BJ (cell line): ENCODE measurements at regions not wholly inside any gene's neighbourhood (a gene's known extent, or its start where the extent isn't known, plus 50 kb on each side); places are given as distances from the start of the nearest gene placed in this dataset.

Experiments used
- CTCF ChIA-PET: fragments of 350-600 bp; formaldehyde crosslinking; extraction: SDS; loops from one replicate; lab custom pipeline; 2021; ENCODE audit warnings: antibody characterized with exemption, inconsistent platforms; lab: Yijun Ruan, JAX
- POLR2A ChIA-PET: fragments of 300-600 bp; sonication (Branson Sonifier 250); formaldehyde crosslinking; extraction: SDS; loops from one replicate; lab custom pipeline; 2021; ENCODE audit warnings: antibody characterized with exemption; lab: Charles Lee
- DNase-seq: peaks from one replicate; pipeline ENCODE4 v3.0.0-alpha.2; 2011; ENCODE audit warnings: low read depth
- H3K27me3 ChIP-seq: 2 replicates; pipeline ENCODE4 v1.6.0; 2011; ENCODE audit warnings: low read length; ENCODE audit not compliant: control insufficient read depth, insufficient read depth
- H3K36me3 ChIP-seq: 2 replicates; pipeline ENCODE4 v1.5.1; 2011; ENCODE audit warnings: low read length; ENCODE audit not compliant: control insufficient read depth, insufficient read depth
- H3K4me3 ChIP-seq: 2 replicates; pipeline ENCODE4 v1.5.1; 2011; ENCODE audit warnings: low read depth, mild to moderate bottlenecking, control low read depth, low read length
- CTCF ChIP-seq: IDR thresholded peaks from 2 replicates; pipeline ENCODE4 v1.5.1; 2011; ENCODE audit warnings: low read depth, mild to moderate bottlenecking, control low read depth, inconsistent platforms, low read length, moderate library complexity; ENCODE audit not compliant: insufficient read depth

DNA sequence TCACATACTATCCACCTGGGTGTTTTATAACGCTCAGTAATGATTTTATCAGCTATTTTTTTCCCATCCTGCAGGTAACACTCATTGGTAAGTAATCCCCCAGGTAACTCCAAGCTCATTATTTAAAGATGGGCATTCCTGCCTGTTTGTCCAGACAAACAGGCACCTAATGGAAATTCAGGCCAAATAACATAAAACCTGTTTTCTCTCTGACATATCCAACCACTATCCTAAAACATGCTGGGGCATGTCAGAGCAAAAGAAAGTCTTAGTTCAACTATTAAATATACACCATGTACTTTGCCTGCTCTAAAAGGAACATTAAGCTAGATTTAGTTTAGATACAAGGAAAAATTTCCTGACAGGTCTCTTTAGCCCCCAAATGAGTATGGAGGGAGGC, 987.7 kb downstream of the TTLL7 start:
- H3K4me3 ChIP-seq = no peak overlapping the region
- ChIA-PET POLR2A (no interaction called here), CTCF (no interaction called here)
- no peak for TF ChIP-seq CTCF
- H3K36me3 ChIP-seq = no peaks in the 10 kb centered on the region
- H3K27me3 ChIP-seq = no peaks in the 10 kb centered on the region
- no peak for DNase-seq

GRCh38 chr1:83006271-83006670, 992.7 kb downstream of the TTLL7 start:
- no peak overlapping the region for H3K4me3 ChIP-seq
- DNase-seq = no peak

DNA sequence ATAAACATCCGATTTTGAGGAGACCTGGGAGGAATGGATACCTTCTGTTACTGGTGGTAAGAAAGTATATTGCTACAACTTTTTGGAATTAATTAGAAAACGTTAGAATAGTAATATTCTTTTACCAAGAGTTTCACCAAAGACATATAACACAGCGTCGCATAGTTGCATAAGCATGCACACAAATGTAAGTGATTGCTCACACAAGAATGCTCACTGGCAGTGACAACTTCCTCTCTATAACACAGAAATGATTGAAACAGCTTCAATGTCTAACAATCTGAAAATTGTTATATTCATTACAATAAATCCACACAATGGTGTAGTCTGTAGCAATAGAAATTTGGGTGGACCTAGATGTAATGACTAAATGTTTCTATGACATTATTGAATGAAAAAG, 998.6 kb downstream of the TTLL7 start:
- H3K27me3 ChIP-seq = no peaks in the 10 kb centered on the region
- TF ChIP-seq CTCF = no peak
- no peak for DNase-seq
- no peaks in the 10 kb centered on the region for H3K36me3 ChIP-seq
- H3K4me3 ChIP-seq = no peak overlapping the region
- POLR2A ChIA-PET = no interaction called here
- CTCF ChIA-PET = no interaction called here

More at GRCh38 chr1:83006271-83006670, 992.7 kb downstream of the TTLL7 start:
- Histone ChIP-seq H3K36me3 (no peaks in the 10 kb centered on the region), H3K27me3 (no peaks in the 10 kb centered on the region)
- POLR2A ChIA-PET = no interaction called here
- CTCF ChIA-PET = no interaction called here
- no peak for TF ChIP-seq CTCF

GRCh38 chr1:82995951-82996350, 1003.0 kb downstream of the TTLL7 start:
- no peak for DNase-seq
- ChIA-PET CTCF (no interaction called here), POLR2A (no interaction called here)
- H3K27me3 ChIP-seq = no peaks in the 10 kb centered on the region
- no peak overlapping the region for H3K4me3 ChIP-seq
- TF ChIP-seq CTCF = no peak
- H3K36me3 ChIP-seq = no peaks in the 10 kb centered on the region

GRCh38 chr1:82994616-82995263, 1004.2 kb downstream of the TTLL7 start:
- DNase-seq = no peak
- TF ChIP-seq CTCF = no peak
- ChIA-PET CTCF (no interaction called here), POLR2A (no interaction called here)
- Histone ChIP-seq H3K27me3 (no peaks in the 10 kb centered on the region), H3K36me3 (no peaks in the 10 kb centered on the region), H3K4me3 (no peak overlapping the region)
